ENCODE measurements at regions not wholly inside any gene's neighbourhood (a gene's known extent, or its start where the extent isn't known, plus 50 kb on each side); places are given as distances from the start of the nearest gene placed in this dataset.

GRCh38 chr1:64320470-64320869, 117.0 kb downstream of the UBE2U start:
- TF ChIP-seq, protein P1, sequence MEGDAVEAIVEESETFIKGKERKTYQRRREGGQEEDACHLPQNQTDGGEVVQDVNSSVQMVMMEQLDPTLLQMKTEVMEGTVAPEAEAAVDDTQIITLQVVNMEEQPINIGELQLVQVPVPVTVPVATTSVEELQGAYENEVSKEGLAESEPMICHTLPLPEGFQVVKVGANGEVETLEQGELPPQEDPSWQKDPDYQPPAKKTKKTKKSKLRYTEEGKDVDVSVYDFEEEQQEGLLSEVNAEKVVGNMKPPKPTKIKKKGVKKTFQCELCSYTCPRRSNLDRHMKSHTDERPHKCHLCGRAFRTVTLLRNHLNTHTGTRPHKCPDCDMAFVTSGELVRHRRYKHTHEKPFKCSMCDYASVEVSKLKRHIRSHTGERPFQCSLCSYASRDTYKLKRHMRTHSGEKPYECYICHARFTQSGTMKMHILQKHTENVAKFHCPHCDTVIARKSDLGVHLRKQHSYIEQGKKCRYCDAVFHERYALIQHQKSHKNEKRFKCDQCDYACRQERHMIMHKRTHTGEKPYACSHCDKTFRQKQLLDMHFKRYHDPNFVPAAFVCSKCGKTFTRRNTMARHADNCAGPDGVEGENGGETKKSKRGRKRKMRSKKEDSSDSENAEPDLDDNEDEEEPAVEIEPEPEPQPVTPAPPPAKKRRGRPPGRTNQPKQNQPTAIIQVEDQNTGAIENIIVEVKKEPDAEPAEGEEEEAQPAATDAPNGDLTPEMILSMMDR (IDR thresholded peaks at IDR 0.05; ENCODE audit: low read depth, low read length) = no peak
- TF ChIP-seq POLR2A (IDR thresholded peaks at IDR 0.05; ENCODE audit: extremely low read depth, insufficient read length) (no peak), MAX (IDR thresholded peaks at IDR 0.05; ENCODE audit: low read depth, low read length) (peak; percentile 45)
